HT-29 (cell line): ENCODE measurements at regions not wholly inside any gene's neighbourhood (a gene's known extent, or its start where the extent isn't known, plus 50 kb on each side); places are given as distances from the start of the nearest gene placed in this dataset.
"Not testable (repeated sequence)": the region's sequence is repeated elsewhere in the genome, so short reads cannot be mapped to it uniquely, and the experiment has no call there.

ENCODE experiments used
- DNase-seq: peaks from one replicate; pipeline ENCODE4 v3.0.0-alpha.2; 2015; ENCODE audit warnings: low spot score

GRCh38 chr5:67941614-67942401 is 273.7 kb upstream of the PIK3R1 start:
- no peak for DNase-seq

- DNase-seq: no peak
These were observed 279.5 kb upstream of the PIK3R1 start for GRCh38 chr5:67935908-67936566.

- DNase-seq: no peak
These were observed 280.6 kb upstream of the PIK3R1 start for GRCh38 chr5:67934976-67935375.

GRCh38 chr5:67925511-67925910 is 290.0 kb upstream of the PIK3R1 start:
- DNase-seq: no peak

DNA sequence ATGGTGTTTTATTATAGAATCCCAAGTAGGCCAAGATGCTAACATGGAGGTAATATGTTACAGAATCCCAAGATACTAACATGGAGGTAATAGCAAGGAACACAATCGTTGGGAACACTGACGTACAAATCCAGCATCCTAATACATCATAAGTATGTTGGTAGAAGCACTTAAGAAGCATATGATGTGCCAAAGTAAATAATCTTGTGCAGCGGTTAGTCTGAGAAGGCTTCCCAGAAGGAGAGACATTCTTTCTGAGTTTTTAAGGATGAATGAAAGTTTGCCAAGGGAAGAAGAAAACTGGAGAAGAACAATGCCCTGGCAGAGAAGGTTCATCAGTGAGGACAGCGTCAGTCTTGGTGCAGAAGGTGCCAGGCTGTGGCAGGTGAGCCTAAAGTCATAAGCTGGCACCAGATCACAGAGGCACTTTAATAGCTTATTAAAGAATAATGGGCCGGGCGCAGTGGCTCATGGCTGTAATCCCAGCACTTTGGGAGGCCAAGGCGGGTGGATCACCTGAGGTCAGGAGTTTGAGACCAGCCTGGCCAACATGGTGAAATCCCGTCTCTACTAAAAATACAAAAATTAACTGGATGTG is 294.5 kb upstream of the PIK3R1 start:
- no peak for DNase-seq

DNA sequence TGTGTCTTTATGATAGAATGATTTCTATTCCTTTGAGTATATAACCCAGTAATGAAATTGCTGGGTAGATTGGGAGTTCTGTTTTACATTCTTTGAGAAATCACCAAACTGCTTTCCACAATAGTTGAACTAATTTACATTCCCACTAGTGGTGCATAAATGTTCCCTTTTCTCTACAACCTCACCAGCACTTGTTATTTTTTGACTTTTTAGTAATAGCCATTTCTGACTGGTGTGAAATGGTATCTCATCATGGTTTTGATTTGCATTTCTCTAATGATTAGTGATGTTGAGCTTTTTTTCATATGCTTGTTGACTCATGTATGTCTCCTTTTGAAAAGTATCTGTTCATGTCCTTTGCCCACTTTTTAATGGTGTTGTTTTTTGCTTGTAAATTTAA is 296.0 kb upstream of the PIK3R1 start:
- DNase-seq: not testable (repeated sequence)

DNA sequence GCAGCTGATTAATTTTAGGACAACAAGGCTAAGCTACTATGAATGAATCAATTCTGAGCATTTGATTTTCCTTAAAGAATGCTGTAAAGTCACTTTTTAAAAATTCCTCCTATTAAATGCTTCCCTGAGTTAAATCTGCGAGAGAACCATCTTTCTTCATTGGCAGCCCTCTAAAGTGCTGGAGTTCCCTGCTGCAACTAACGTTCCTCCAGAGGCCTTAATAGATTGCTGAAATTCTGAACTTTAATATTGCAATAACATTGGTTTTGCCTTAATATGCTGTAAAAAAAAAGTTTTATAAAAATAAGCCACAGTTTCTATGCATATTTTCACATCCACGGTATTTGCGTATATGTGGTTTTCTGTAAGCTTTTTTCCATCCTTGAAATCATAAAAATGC is 298.0 kb upstream of the PIK3R1 start:
- no peak for DNase-seq

DNA sequence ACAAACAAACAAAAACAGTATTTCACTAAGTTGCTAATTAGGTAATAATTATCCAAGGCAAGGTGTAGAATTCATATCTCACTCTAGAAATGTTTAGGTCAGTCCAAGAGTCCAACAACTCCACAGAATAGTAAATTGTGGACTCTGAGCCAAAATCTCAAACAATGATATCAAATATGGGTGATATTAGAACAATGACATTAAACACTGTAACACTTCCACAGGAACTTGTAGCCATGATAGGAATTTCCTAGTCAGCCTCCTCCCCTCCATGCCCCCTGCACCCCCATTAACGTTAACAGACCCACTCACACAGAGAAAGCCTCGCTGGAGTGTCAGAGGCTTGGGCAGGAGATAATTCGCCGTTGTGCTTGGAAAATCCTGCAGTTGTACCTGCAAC is 305.0 kb upstream of the PIK3R1 start:
- no peak for DNase-seq

- DNase-seq: no peak
These were observed 307.3 kb upstream of the PIK3R1 start for GRCh38 chr5:67908126-67908765.

GRCh38 chr5:67904366-67904765 is 311.2 kb upstream of the PIK3R1 start:
- DNase-seq: no peak

DNA sequence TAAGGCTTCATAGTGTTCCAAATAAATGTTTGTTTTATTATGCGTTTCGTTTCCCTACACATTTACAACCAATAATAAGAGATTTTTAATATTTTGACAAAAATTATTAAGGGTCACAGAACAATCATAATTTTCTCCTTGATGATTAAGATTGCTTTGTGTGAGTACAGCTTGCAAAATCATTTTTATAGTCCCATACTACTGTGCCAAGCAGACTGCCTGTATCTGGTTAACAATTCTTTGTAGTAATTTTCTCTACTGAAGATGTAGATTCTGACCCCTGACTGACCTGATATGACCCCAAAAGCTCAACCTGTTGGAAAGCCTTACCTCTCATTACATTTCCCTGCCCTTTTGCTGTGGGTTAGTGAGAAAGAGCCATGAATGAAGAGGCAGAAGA is 311.9 kb upstream of the PIK3R1 start:
- DNase-seq: no peak

- no peak for DNase-seq
These were observed 312.4 kb upstream of the PIK3R1 start for GRCh38 chr5:67903121-67903520.

- DNase-seq: no peak
These were observed 313.1 kb upstream of the PIK3R1 start for GRCh38 chr5:67902497-67902830.

GRCh38 chr5:67901814-67902496 is 313.6 kb upstream of the PIK3R1 start:
- DNase-seq: no peak

DNA sequence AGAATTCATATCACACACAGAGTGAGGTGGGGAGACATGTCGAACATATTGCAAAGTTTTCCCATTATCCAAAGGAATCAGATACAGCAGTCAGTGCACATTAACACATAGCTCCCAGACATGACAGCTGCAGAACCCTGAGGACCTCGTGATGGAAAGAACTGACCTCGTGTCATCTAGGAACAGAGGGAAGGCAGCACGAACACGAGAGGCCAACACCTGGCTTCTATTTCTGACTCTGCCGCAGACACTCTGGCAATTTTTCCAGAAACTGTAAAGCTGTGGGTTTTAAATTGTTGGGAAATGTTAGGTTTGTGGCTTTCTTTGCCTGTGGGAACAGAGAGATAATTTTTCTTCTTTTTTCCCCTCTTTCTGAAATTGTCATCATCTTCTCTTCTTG is 315.0 kb upstream of the PIK3R1 start:
- no peak for DNase-seq

- no peak for DNase-seq
These were observed 317.6 kb upstream of the PIK3R1 start for GRCh38 chr5:67897980-67898379.

GRCh38 chr5:67897431-67897830 is 318.1 kb upstream of the PIK3R1 start:
- DNase-seq: no peak

- no peak for DNase-seq
These were observed 318.6 kb upstream of the PIK3R1 start for GRCh38 chr5:67896930-67897313.

DNA sequence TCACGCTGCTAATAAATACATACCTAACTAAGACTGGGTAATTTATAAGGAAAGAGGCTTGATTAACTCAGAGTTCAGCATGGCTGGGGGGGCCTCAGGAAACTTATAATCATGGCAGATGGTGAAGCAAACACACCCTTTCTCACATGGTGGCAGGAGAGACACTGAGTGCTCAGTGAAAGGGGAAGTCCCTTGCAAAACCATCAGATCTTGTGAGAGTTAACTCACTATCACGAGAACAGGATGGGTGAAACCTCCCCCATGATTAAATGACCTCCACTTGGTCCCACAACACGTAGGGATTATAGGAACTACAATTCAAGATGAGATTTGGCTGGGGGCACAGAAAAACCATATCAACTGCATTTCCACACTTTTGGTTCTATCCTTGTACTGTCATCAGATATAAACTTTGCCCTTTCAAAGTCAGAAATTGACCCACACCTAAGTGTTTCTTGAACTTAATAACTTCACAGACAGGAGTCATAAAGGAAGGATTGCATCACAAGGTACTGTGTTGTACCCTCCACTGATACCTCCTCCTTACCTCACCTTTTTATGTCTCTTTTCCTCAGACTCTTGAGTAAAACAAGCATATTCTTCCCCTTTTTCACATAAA is 319.1 kb upstream of the PIK3R1 start:
- no peak for DNase-seq

- DNase-seq: not testable (repeated sequence)
These were observed 325.7 kb upstream of the PIK3R1 start for GRCh38 chr5:67889870-67890269.

GRCh38 chr5:67887748-67888161 is 327.8 kb upstream of the PIK3R1 start:
- DNase-seq: no peak

DNA sequence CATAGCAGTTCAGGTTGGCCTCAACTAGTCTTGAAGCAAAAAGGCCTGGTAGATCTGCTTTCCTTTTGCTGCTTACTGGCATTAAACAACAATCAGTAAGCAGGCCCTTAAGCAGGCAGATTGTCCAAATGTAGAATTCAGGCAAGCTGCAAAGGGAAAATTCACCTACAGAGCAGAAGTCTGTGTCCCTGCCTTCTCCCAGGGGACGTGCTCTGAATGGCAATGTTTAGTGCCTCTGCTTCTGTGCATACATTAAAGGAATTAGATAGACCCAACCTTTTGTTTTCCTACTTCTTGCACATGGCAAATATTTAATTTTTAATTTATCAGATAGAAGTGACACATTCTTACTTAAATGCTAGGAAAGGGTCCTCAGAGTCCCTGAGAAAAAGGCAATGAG is 328.8 kb upstream of the PIK3R1 start:
- DNase-seq: no peak
